Esophagus (tissue), 2 donors: ENCODE measurements at regions not wholly inside any gene's neighbourhood (a gene's known extent, or its start where the extent isn't known, plus 50 kb on each side); places are given as distances from the start of the nearest gene placed in this dataset.

Experiments
- H3K27ac ChIP-seq, 2 donors: one replicate each; pipeline ENCODE4 v1.5.1; 2013; ENCODE audit warnings: low read depth in 2 of 2, mild to moderate bottlenecking in 2 of 2, inconsistent platforms in 1 of 2, low read length in 1 of 2, moderate library complexity in 1 of 2
- H3K27me3 ChIP-seq, 2 donors: one replicate each; pipeline ENCODE4 v1.6.1; 2013; ENCODE audit warnings: low read length in 2 of 2, control low read depth in 1 of 2, mild to moderate bottlenecking in 1 of 2; ENCODE audit not compliant: insufficient read depth in 2 of 2, control insufficient read depth in 1 of 2
- H3K36me3 ChIP-seq, 2 donors: one replicate each; pipeline ENCODE4 v1.6.1; 2013; ENCODE audit warnings: low read length in 1 of 2; ENCODE audit not compliant: control insufficient read depth in 2 of 2, insufficient read depth in 2 of 2
- H3K4me1 ChIP-seq, 2 donors: one replicate each; pipeline ENCODE4 v1.6.1; 2013; ENCODE audit warnings: low read length in 1 of 2; ENCODE audit not compliant: control insufficient read depth in 2 of 2, insufficient read depth in 2 of 2
- H3K4me3 ChIP-seq, 2 donors: one replicate each; pipeline ENCODE4 v1.5.1; 2013; ENCODE audit warnings: low read length in 2 of 2, mild to moderate bottlenecking in 2 of 2, low read depth in 1 of 2, moderate library complexity in 1 of 2
- H3K9me3 ChIP-seq, 2 donors: one replicate each; pipeline ENCODE4 v1.6.1; 2013; ENCODE audit warnings: mild to moderate bottlenecking in 2 of 2, low read depth in 1 of 2, low read length in 1 of 2, moderate library complexity in 1 of 2; ENCODE audit not compliant: control insufficient read depth in 2 of 2, insufficient read depth in 1 of 2
- WGBS, 2 donors: extraction: QIAGEN DNeasy Blood & Tissue Kit; methylation state at CpG; one replicate each; pipeline ENCODE4 v1.1.7; 2013; 5-methylcytosine and 5-hydroxymethylcytosine counted together
- donor health status: healthy with polysubstance abuse.
- donor health status: Bipolar disorder and iron deficiency.

- H3K27ac ChIP-seq, result no peak overlapping the region
- no peaks in the 10 kb centered on the region for H3K4me1 ChIP-seq
- WGBS, 2 donors, result 72 to 75% methylated on average over 3 of the region's 3 CpGs
- no peaks in the 10 kb centered on the region for H3K27me3 ChIP-seq
- H3K9me3 ChIP-seq, result no peaks in the 10 kb centered on the region
- no peak overlapping the region for H3K4me3 ChIP-seq
- no peaks in the 10 kb centered on the region for H3K36me3 ChIP-seq
Measured at GRCh38 chr1:14194511-14194910, 404.0 kb upstream of the KAZN start.

GRCh38 chr1:14205066-14205465, 393.4 kb upstream of the KAZN start:
- Histone ChIP-seq H3K4me3 (no peak overlapping the region), H3K9me3 (no peaks in the 10 kb centered on the region)
- 88 to 90% methylated on average over 1 of the region's 1 CpG for WGBS, 2 donors

GRCh38 chr1:14215151-14215550, 383.3 kb upstream of the KAZN start:
- no peak overlapping the region for H3K4me3 ChIP-seq
- H3K4me1 ChIP-seq, result no peaks in the 10 kb centered on the region
- no peaks in the 10 kb centered on the region for H3K36me3 ChIP-seq
- H3K9me3 ChIP-seq, result no peaks in the 10 kb centered on the region
- H3K27ac ChIP-seq, result no peak overlapping the region
- no peaks in the 10 kb centered on the region for H3K27me3 ChIP-seq

More at GRCh38 chr1:14205066-14205465, 393.4 kb upstream of the KAZN start:
- no peak overlapping the region for H3K27ac ChIP-seq
- H3K36me3 ChIP-seq, result no peaks in the 10 kb centered on the region
- no peaks in the 10 kb centered on the region for H3K4me1 ChIP-seq
- no peaks in the 10 kb centered on the region for H3K27me3 ChIP-seq

GRCh38 chr1:14217384-14217783, 381.1 kb upstream of the KAZN start:
- H3K9me3 ChIP-seq, result no peaks in the 10 kb centered on the region
- H3K4me1 ChIP-seq, result no peaks in the 10 kb centered on the region
- no peaks in the 10 kb centered on the region for H3K36me3 ChIP-seq
- no peaks in the 10 kb centered on the region for H3K27me3 ChIP-seq
- H3K27ac ChIP-seq, result no peak overlapping the region
- H3K4me3 ChIP-seq, result no peak overlapping the region
- 79 to 100% methylated on average over 1 of the region's 1 CpG for WGBS, 2 donors

- Histone ChIP-seq H3K9me3 (no peaks in the 10 kb centered on the region), H3K4me3 (no peak overlapping the region), H3K27ac (no peak overlapping the region), H3K27me3 (no peaks in the 10 kb centered on the region), H3K4me1 (no peaks in the 10 kb centered on the region), H3K36me3 (no peaks in the 10 kb centered on the region)
- WGBS, 2 donors, result 78 to 80% methylated on average over 4 of the region's 4 CpGs
Measured at GRCh38 chr1:14220324-14220723, 378.2 kb upstream of the KAZN start.

GRCh38 chr1:14220811-14221210, 377.7 kb upstream of the KAZN start:
- WGBS, 2 donors, result 86 to 91% methylated on average over 2 of the region's 2 CpGs
- no peaks in the 10 kb centered on the region for H3K9me3 ChIP-seq
- H3K4me3 ChIP-seq, result no peak overlapping the region
- no peaks in the 10 kb centered on the region for H3K4me1 ChIP-seq
- H3K36me3 ChIP-seq, result no peaks in the 10 kb centered on the region
- H3K27ac ChIP-seq, result no peak overlapping the region
- H3K27me3 ChIP-seq, result no peaks in the 10 kb centered on the region

- no peaks in the 10 kb centered on the region for H3K4me1 ChIP-seq
- 59 to 61% methylated on average over 6 of the region's 6 CpGs for WGBS, 2 donors
Measured at GRCh38 chr1:14222086-14222485, 376.4 kb upstream of the KAZN start.

GRCh38 chr1:14228677-14229076, 369.8 kb upstream of the KAZN start:
- H3K27me3 ChIP-seq, result no peaks in the 10 kb centered on the region
- H3K4me1 ChIP-seq, result no peaks in the 10 kb centered on the region
- no peak overlapping the region for H3K27ac ChIP-seq
- peaks cover 2 to 3% of the 10 kb centered on the region in 2 donors for H3K9me3 ChIP-seq
- H3K36me3 ChIP-seq, result no peaks in the 10 kb centered on the region
- no peak overlapping the region for H3K4me3 ChIP-seq
- WGBS, 2 donors, result 94% methylated on average over 1 of the region's 1 CpG

More at GRCh38 chr1:14222086-14222485, 376.4 kb upstream of the KAZN start:
- Histone ChIP-seq H3K9me3 (no peaks in the 10 kb centered on the region), H3K27ac (no peak overlapping the region), H3K4me3 (no peak overlapping the region), H3K36me3 (no peaks in the 10 kb centered on the region), H3K27me3 (no peaks in the 10 kb centered on the region)

GRCh38 chr1:14233510-14233909, 365.0 kb upstream of the KAZN start:
- no peaks in the 10 kb centered on the region for H3K27me3 ChIP-seq
- peaks cover 2 to 3% of the 10 kb centered on the region in 2 donors for H3K9me3 ChIP-seq
- WGBS, 2 donors, result 79 to 80% methylated on average over 2 of the region's 2 CpGs
- no peaks in the 10 kb centered on the region for H3K36me3 ChIP-seq
- no peak overlapping the region for H3K4me3 ChIP-seq
- H3K27ac ChIP-seq, result no peak overlapping the region
- H3K4me1 ChIP-seq, result peaks cover 0 to 2% of the 10 kb centered on the region in 2 donors

- whole genome bisulfite sequencing, 2 donors, result 83 to 89% methylated on average over 2 of the region's 2 CpGs
- H3K4me3 ChIP-seq, result no peak overlapping the region
- H3K27ac ChIP-seq, result no peak overlapping the region
- peaks cover 0 to 2% of the 10 kb centered on the region in 2 donors for H3K4me1 ChIP-seq
- no peaks in the 10 kb centered on the region for H3K27me3 ChIP-seq
- peaks cover 2 to 3% of the 10 kb centered on the region in 2 donors for H3K9me3 ChIP-seq
- no peaks in the 10 kb centered on the region for H3K36me3 ChIP-seq
Measured at GRCh38 chr1:14236097-14236496, 362.4 kb upstream of the KAZN start.
